ENCODE measurements at regions not wholly inside any gene's neighbourhood (a gene's known extent, or its start where the extent isn't known, plus 50 kb on each side); places are given as distances from the start of the nearest gene placed in this dataset.

DNA sequence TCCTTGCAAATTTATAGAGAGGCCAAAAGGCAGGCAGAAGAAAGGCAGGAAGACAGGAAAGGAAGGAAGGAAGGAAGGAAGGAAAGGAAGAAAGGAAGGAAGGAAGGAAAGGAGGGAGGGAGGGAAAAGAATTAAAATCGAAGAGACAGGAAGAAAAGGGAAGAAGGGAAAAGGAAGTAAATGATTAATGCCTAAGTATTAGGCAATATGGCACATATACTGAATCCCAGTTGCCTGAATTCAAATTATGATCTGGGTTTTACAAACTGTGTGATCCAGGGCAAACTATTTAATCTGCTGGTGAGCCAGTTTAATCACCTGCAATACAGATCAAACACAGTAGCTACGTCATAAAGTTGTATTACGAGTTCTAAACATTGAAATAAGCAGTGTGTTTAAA, 983.6 kb downstream of the FLRT2 start:
- TF ChIP-seq POLR2A (IDR thresholded peaks at IDR 0.05) (no peak), POLR2AphosphoS5 (IDR thresholded peaks at IDR 0.05) (no peak)
- TF ChIP-seq, protein P1, sequence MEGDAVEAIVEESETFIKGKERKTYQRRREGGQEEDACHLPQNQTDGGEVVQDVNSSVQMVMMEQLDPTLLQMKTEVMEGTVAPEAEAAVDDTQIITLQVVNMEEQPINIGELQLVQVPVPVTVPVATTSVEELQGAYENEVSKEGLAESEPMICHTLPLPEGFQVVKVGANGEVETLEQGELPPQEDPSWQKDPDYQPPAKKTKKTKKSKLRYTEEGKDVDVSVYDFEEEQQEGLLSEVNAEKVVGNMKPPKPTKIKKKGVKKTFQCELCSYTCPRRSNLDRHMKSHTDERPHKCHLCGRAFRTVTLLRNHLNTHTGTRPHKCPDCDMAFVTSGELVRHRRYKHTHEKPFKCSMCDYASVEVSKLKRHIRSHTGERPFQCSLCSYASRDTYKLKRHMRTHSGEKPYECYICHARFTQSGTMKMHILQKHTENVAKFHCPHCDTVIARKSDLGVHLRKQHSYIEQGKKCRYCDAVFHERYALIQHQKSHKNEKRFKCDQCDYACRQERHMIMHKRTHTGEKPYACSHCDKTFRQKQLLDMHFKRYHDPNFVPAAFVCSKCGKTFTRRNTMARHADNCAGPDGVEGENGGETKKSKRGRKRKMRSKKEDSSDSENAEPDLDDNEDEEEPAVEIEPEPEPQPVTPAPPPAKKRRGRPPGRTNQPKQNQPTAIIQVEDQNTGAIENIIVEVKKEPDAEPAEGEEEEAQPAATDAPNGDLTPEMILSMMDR (IDR thresholded peaks at IDR 0.05), result no peak

Data from breast epithelium (tissue), 3 donors.